ENCODE measurements at regions not wholly inside any gene's neighbourhood (a gene's known extent, or its start where the extent isn't known, plus 50 kb on each side); places are given as distances from the start of the nearest gene placed in this dataset.

- Histone ChIP-seq H3K4me3 (ENCODE audit: control insufficient read depth in 1 of 7, extremely low read depth in 1 of 7, insufficient read depth in 4 of 7, low read depth in 2 of 7, low read length in 6 of 7) (no peak overlapping the region), H3K9me3 (ENCODE audit: control extremely low read depth in 1 of 5, control insufficient read depth in 4 of 5, insufficient read depth in 2 of 5, low read depth in 1 of 5, low read length in 4 of 5) (no peaks in the 10 kb centered on the region), H3K27me3 (replicated peaks in 2 of 5; ENCODE audit: control insufficient read depth in 4 of 5, insufficient read depth in 5 of 5, low read length in 4 of 5) (no peaks in the 10 kb centered on the region), H3K27ac (ENCODE audit: insufficient read depth in 1 of 2, low read depth in 1 of 2, low read length in 2 of 2, poor library complexity in 1 of 2, severe bottlenecking in 2 of 2) (no peak overlapping the region), H3K36me3 (ENCODE audit: control insufficient read depth in 4 of 4, insufficient read depth in 4 of 4, low read length in 3 of 4) (no peaks in the 10 kb centered on the region), H3K4me1 (ENCODE audit: control extremely low read depth in 1 of 4, control insufficient read depth in 4 of 4, insufficient read depth in 4 of 4, low read length in 3 of 4) (no peaks in the 10 kb centered on the region)
- no CpG with 5 or more reads among the region's 2 CpGs for WGBS (ENCODE audit: insufficient coverage)
- ChIA-PET POLR2A (no interaction called here), CTCF (no interaction called here)
- no peak for DNase-seq
Observed at GRCh38 chrY:14139521-14139920, 83.5 kb downstream of the VCY1B start.

DNA sequence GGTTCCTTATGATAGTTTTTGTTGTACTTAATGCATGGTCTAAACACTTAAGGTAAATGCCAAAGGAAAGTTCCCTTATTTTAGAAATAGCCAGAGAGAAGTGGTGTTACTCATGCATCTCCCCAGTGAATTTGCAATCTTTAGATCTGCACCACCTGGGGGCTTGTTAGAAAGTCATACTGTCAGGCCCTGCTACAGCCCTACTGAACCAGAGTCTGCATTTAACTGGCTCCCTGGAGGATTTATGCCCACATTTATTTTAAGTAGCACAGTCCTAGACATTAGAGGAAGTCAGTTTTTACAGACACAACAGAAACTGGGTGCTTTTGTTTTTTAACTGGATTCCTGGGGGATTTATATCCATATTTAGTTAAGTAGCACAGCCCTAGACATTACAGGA, 89.6 kb downstream of the VCY1B start:
- DNase-seq, result no peak
- no peaks in the 10 kb centered on the region for H3K36me3 ChIP-seq (ENCODE audit: control insufficient read depth in 4 of 4, insufficient read depth in 4 of 4, low read length in 3 of 4)
- H3K4me1 ChIP-seq (ENCODE audit: control extremely low read depth in 1 of 4, control insufficient read depth in 4 of 4, insufficient read depth in 4 of 4, low read length in 3 of 4), result no peaks in the 10 kb centered on the region
- POLR2A ChIA-PET, result no interaction called here
- CTCF ChIA-PET, result no interaction called here
- H3K27me3 ChIP-seq (replicated peaks in 2 of 5; ENCODE audit: control insufficient read depth in 4 of 5, insufficient read depth in 5 of 5, low read length in 4 of 5), result no peaks in the 10 kb centered on the region
- H3K9me3 ChIP-seq (ENCODE audit: control extremely low read depth in 1 of 5, control insufficient read depth in 4 of 5, insufficient read depth in 2 of 5, low read depth in 1 of 5, low read length in 4 of 5), result no peaks in the 10 kb centered on the region
- no peak overlapping the region for H3K27ac ChIP-seq (ENCODE audit: insufficient read depth in 1 of 2, low read depth in 1 of 2, low read length in 2 of 2, poor library complexity in 1 of 2, severe bottlenecking in 2 of 2)
- no peak overlapping the region for H3K4me3 ChIP-seq (ENCODE audit: control insufficient read depth in 1 of 7, extremely low read depth in 1 of 7, insufficient read depth in 4 of 7, low read depth in 2 of 7, low read length in 6 of 7)

GRCh38 chrY:14182776-14183175, 126.7 kb downstream of the VCY1B start:
- WGBS (ENCODE audit: insufficient coverage), result no CpG with 5 or more reads among the region's 3 CpGs
- CTCF ChIA-PET, result no interaction called here
- DNase-seq, result no peak
- POLR2A ChIA-PET, result no interaction called here
- H3K36me3 ChIP-seq (ENCODE audit: control insufficient read depth in 4 of 4, insufficient read depth in 4 of 4, low read length in 3 of 4), result no peaks in the 10 kb centered on the region
- H3K4me1 ChIP-seq (ENCODE audit: control extremely low read depth in 1 of 4, control insufficient read depth in 4 of 4, insufficient read depth in 4 of 4, low read length in 3 of 4), result no peaks in the 10 kb centered on the region
- no peak overlapping the region for H3K27ac ChIP-seq (ENCODE audit: insufficient read depth in 1 of 2, low read depth in 1 of 2, low read length in 2 of 2, poor library complexity in 1 of 2, severe bottlenecking in 2 of 2)
- H3K27me3 ChIP-seq (replicated peaks in 2 of 5; ENCODE audit: control insufficient read depth in 4 of 5, insufficient read depth in 5 of 5, low read length in 4 of 5), result no peaks in the 10 kb centered on the region
- H3K9me3 ChIP-seq (ENCODE audit: control extremely low read depth in 1 of 5, control insufficient read depth in 4 of 5, insufficient read depth in 2 of 5, low read depth in 1 of 5, low read length in 4 of 5), result no peaks in the 10 kb centered on the region
- H3K4me3 ChIP-seq (ENCODE audit: control insufficient read depth in 1 of 7, extremely low read depth in 1 of 7, insufficient read depth in 4 of 7, low read depth in 2 of 7, low read length in 6 of 7), result no peak overlapping the region

DNA sequence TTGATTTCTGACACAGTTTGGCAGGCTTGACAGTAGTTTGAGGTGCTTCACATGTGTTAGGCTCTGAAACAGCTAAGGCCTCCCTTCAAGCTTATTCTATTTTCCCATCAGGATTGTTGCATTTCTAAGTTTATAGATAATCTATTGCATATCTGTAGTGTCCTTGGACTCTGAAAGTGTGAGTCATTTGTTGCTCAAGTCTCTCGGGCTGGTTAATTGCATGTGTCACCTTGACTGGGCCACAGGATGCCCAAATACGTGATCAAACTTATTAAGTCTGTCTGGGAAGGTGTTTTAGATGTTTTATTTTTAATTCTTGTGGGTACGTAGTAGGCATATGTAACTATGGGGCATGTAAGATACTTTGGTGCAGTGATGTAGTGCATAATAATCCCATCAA, 166.0 kb downstream of the VCY1B start:
- CTCF ChIA-PET, result no interaction called here
- Histone ChIP-seq H3K27ac (ENCODE audit: insufficient read depth in 1 of 2, low read depth in 1 of 2, low read length in 2 of 2, poor library complexity in 1 of 2, severe bottlenecking in 2 of 2) (no peak overlapping the region), H3K4me3 (ENCODE audit: control insufficient read depth in 1 of 7, extremely low read depth in 1 of 7, insufficient read depth in 4 of 7, low read depth in 2 of 7, low read length in 6 of 7) (no peak overlapping the region), H3K9me3 (ENCODE audit: control extremely low read depth in 1 of 5, control insufficient read depth in 4 of 5, insufficient read depth in 2 of 5, low read depth in 1 of 5, low read length in 4 of 5) (no peaks in the 10 kb centered on the region), H3K27me3 (replicated peaks in 2 of 5; ENCODE audit: control insufficient read depth in 4 of 5, insufficient read depth in 5 of 5, low read length in 4 of 5) (no peaks in the 10 kb centered on the region), H3K4me1 (ENCODE audit: control extremely low read depth in 1 of 4, control insufficient read depth in 4 of 4, insufficient read depth in 4 of 4, low read length in 3 of 4) (no peaks in the 10 kb centered on the region), H3K36me3 (ENCODE audit: control insufficient read depth in 4 of 4, insufficient read depth in 4 of 4, low read length in 3 of 4) (no peaks in the 10 kb centered on the region)
- no peak for DNase-seq
- WGBS (ENCODE audit: insufficient coverage), result no CpG with 5 or more reads among the region's 3 CpGs
- POLR2A ChIA-PET, result interaction anchor here (0.6 kb wide), 1 partner anchor 17 kb away, joined by 3 read pairs; no protein-coding TSS in a partner anchor

- Histone ChIP-seq H3K36me3 (ENCODE audit: control insufficient read depth in 4 of 4, insufficient read depth in 4 of 4, low read length in 3 of 4) (no peaks in the 10 kb centered on the region), H3K9me3 (ENCODE audit: control extremely low read depth in 1 of 5, control insufficient read depth in 4 of 5, insufficient read depth in 2 of 5, low read depth in 1 of 5, low read length in 4 of 5) (no peaks in the 10 kb centered on the region), H3K27me3 (replicated peaks in 2 of 5; ENCODE audit: control insufficient read depth in 4 of 5, insufficient read depth in 5 of 5, low read length in 4 of 5) (no peaks in the 10 kb centered on the region), H3K27ac (ENCODE audit: insufficient read depth in 1 of 2, low read depth in 1 of 2, low read length in 2 of 2, poor library complexity in 1 of 2, severe bottlenecking in 2 of 2) (no peak overlapping the region), H3K4me3 (ENCODE audit: control insufficient read depth in 1 of 7, extremely low read depth in 1 of 7, insufficient read depth in 4 of 7, low read depth in 2 of 7, low read length in 6 of 7) (no peak overlapping the region), H3K4me1 (ENCODE audit: control extremely low read depth in 1 of 4, control insufficient read depth in 4 of 4, insufficient read depth in 4 of 4, low read length in 3 of 4) (no peaks in the 10 kb centered on the region)
- ChIA-PET CTCF (no interaction called here), POLR2A (no interaction called here)
- no peak for DNase-seq
- WGBS (ENCODE audit: insufficient coverage), result no CpG with 5 or more reads among the region's 10 CpGs
Observed at GRCh38 chrY:14231703-14232102, 175.7 kb downstream of the VCY1B start.

- Histone ChIP-seq H3K4me1 (ENCODE audit: control extremely low read depth in 1 of 4, control insufficient read depth in 4 of 4, insufficient read depth in 4 of 4, low read length in 3 of 4) (no peaks in the 10 kb centered on the region), H3K27me3 (replicated peaks in 2 of 5; ENCODE audit: control insufficient read depth in 4 of 5, insufficient read depth in 5 of 5, low read length in 4 of 5) (no peaks in the 10 kb centered on the region), H3K36me3 (ENCODE audit: control insufficient read depth in 4 of 4, insufficient read depth in 4 of 4, low read length in 3 of 4) (no peaks in the 10 kb centered on the region), H3K9me3 (ENCODE audit: control extremely low read depth in 1 of 5, control insufficient read depth in 4 of 5, insufficient read depth in 2 of 5, low read depth in 1 of 5, low read length in 4 of 5) (no peaks in the 10 kb centered on the region), H3K4me3 (ENCODE audit: control insufficient read depth in 1 of 7, extremely low read depth in 1 of 7, insufficient read depth in 4 of 7, low read depth in 2 of 7, low read length in 6 of 7) (no peak overlapping the region), H3K27ac (ENCODE audit: insufficient read depth in 1 of 2, low read depth in 1 of 2, low read length in 2 of 2, poor library complexity in 1 of 2, severe bottlenecking in 2 of 2) (no peak overlapping the region)
- DNase-seq, result no peak
- POLR2A ChIA-PET, result no interaction called here
- CTCF ChIA-PET, result no interaction called here
- WGBS (ENCODE audit: insufficient coverage), result no CpG with 5 or more reads among the region's 5 CpGs
Observed at GRCh38 chrY:14235070-14235469, 179.0 kb downstream of the VCY1B start.

- no peaks in the 10 kb centered on the region for H3K9me3 ChIP-seq (ENCODE audit: control extremely low read depth in 1 of 5, control insufficient read depth in 4 of 5, insufficient read depth in 2 of 5, low read depth in 1 of 5, low read length in 4 of 5)
- H3K27me3 ChIP-seq (replicated peaks in 2 of 5; ENCODE audit: control insufficient read depth in 4 of 5, insufficient read depth in 5 of 5, low read length in 4 of 5), result no peaks in the 10 kb centered on the region
- POLR2A ChIA-PET, result no interaction called here
- no peak for DNase-seq
- H3K27ac ChIP-seq (ENCODE audit: insufficient read depth in 1 of 2, low read depth in 1 of 2, low read length in 2 of 2, poor library complexity in 1 of 2, severe bottlenecking in 2 of 2), result no peak overlapping the region
- WGBS (ENCODE audit: insufficient coverage), result no CpG with 5 or more reads among the region's 4 CpGs
- no peaks in the 10 kb centered on the region for H3K36me3 ChIP-seq (ENCODE audit: control insufficient read depth in 4 of 4, insufficient read depth in 4 of 4, low read length in 3 of 4)
- CTCF ChIA-PET, result no interaction called here
- no peaks in the 10 kb centered on the region for H3K4me1 ChIP-seq (ENCODE audit: control extremely low read depth in 1 of 4, control insufficient read depth in 4 of 4, insufficient read depth in 4 of 4, low read length in 3 of 4)
- no peak overlapping the region for H3K4me3 ChIP-seq (ENCODE audit: control insufficient read depth in 1 of 7, extremely low read depth in 1 of 7, insufficient read depth in 4 of 7, low read depth in 2 of 7, low read length in 6 of 7)
Observed at GRCh38 chrY:14238277-14238676, 182.2 kb downstream of the VCY1B start.

- Histone ChIP-seq H3K36me3 (ENCODE audit: control insufficient read depth in 4 of 4, insufficient read depth in 4 of 4, low read length in 3 of 4) (no peaks in the 10 kb centered on the region), H3K4me1 (ENCODE audit: control extremely low read depth in 1 of 4, control insufficient read depth in 4 of 4, insufficient read depth in 4 of 4, low read length in 3 of 4) (no peaks in the 10 kb centered on the region), H3K4me3 (ENCODE audit: control insufficient read depth in 1 of 7, extremely low read depth in 1 of 7, insufficient read depth in 4 of 7, low read depth in 2 of 7, low read length in 6 of 7) (no peak overlapping the region), H3K27ac (ENCODE audit: insufficient read depth in 1 of 2, low read depth in 1 of 2, low read length in 2 of 2, poor library complexity in 1 of 2, severe bottlenecking in 2 of 2) (no peak overlapping the region), H3K9me3 (ENCODE audit: control extremely low read depth in 1 of 5, control insufficient read depth in 4 of 5, insufficient read depth in 2 of 5, low read depth in 1 of 5, low read length in 4 of 5) (no peaks in the 10 kb centered on the region), H3K27me3 (replicated peaks in 2 of 5; ENCODE audit: control insufficient read depth in 4 of 5, insufficient read depth in 5 of 5, low read length in 4 of 5) (no peaks in the 10 kb centered on the region)
- no CpG with 5 or more reads among the region's 4 CpGs for WGBS (ENCODE audit: insufficient coverage)
- no peak for DNase-seq
- ChIA-PET CTCF (no interaction called here), POLR2A (no interaction called here)
Observed at GRCh38 chrY:14246948-14247347, 190.9 kb downstream of the VCY1B start.
